Mesodermal cell (in vitro differentiated cells): ENCODE measurements at regions not wholly inside any gene's neighbourhood (a gene's known extent, or its start where the extent isn't known, plus 50 kb on each side); places are given as distances from the start of the nearest gene placed in this dataset.

Experiments
- H3K27ac ChIP-seq: 2 replicates; pipeline ENCODE4 v1.7.0; 2013; ENCODE audit warnings: mild to moderate bottlenecking, low read depth, low read length, moderate library complexity; ENCODE audit not compliant: severe bottlenecking
- H3K36me3 ChIP-seq: 2 replicates; pipeline ENCODE4 v1.7.1; 2013; ENCODE audit warnings: mild to moderate bottlenecking, low read length, moderate library complexity; ENCODE audit not compliant: control insufficient read depth, insufficient read depth
- H3K4me1 ChIP-seq: one replicate; pipeline ENCODE4 v1.7.1; 2013; ENCODE audit warnings: mild to moderate bottlenecking, low read length; ENCODE audit not compliant: insufficient read depth, control insufficient read depth, poor library complexity, severe bottlenecking
- H3K4me3 ChIP-seq: 2 replicates; pipeline ENCODE4 v1.7.0; 2013; ENCODE audit warnings: low read length, control low read depth, mild to moderate bottlenecking; ENCODE audit not compliant: insufficient read depth, poor library complexity, severe bottlenecking; ENCODE audit errors: extremely low read depth
- H3K9me3 ChIP-seq: 2 replicates; pipeline ENCODE4 v1.7.1; 2013; ENCODE audit warnings: mild to moderate bottlenecking, low read length, moderate library complexity; ENCODE audit not compliant: control insufficient read depth
- WGBS, 2 experiments: methylation state at CpG; one replicate each; pipeline ENCODE4 v1.1.5; 2013; ENCODE audit warnings: missing lambda C conversion rate in 2 of 2; ENCODE audit not compliant: insufficient coverage in 2 of 2; 5-methylcytosine and 5-hydroxymethylcytosine counted together

DNA sequence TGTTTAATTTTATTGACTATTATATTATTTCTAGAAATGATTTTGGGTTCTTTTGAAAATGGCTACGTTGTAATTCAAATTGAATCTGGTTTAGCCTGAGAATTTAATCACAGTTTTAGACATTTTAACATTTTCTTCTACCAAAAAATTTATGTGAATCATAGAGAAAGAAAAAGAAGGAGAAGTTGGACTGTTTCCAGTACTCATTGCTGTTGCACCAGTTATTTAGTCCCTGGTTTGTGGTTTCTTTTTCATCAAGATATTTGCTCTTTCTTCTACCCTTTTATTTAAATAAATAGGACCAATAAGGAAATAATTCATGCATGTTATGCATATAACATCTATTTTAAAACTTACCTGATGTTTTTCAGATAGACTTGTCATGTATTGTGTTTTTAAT, 1337.1 kb downstream of the ROBO1 start:
- no CpG with 5 or more reads among the region's 1 CpG for WGBS, 2 experiments
- Histone ChIP-seq H3K4me3 (no peak overlapping the region), H3K9me3 (peaks cover 4% of the 10 kb centered on the region), H3K36me3 (no peaks in the 10 kb centered on the region), H3K27ac (no peak overlapping the region), H3K4me1 (no peaks in the 10 kb centered on the region)

DNA sequence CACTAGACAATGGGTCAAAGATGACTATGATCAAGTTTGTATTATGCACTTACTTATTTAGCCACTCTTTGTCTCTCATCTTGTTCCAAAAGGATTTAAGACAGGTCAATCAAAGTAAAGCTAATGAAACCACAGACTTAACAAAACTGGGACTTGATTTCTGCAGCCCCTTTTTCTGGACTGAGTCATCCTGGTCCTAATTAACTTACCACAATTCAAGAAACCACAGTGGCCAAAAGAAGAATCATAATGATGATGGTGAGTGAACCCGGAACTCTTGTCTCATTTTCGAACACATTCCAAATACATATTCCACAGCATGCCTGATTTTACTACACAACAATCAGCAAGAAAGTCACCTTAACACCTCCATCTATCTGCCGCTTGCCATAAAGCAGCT, 1333.0 kb downstream of the ROBO1 start:
- H3K4me1 ChIP-seq = no peaks in the 10 kb centered on the region
- no peak overlapping the region for H3K27ac ChIP-seq
- peaks cover 4% of the 10 kb centered on the region for H3K9me3 ChIP-seq
- H3K4me3 ChIP-seq = no peak overlapping the region
- whole genome bisulfite sequencing, 2 experiments = 80 to 100% methylated on average over 1 to 2 of the region's 3 CpGs
- H3K36me3 ChIP-seq = no peaks in the 10 kb centered on the region

DNA sequence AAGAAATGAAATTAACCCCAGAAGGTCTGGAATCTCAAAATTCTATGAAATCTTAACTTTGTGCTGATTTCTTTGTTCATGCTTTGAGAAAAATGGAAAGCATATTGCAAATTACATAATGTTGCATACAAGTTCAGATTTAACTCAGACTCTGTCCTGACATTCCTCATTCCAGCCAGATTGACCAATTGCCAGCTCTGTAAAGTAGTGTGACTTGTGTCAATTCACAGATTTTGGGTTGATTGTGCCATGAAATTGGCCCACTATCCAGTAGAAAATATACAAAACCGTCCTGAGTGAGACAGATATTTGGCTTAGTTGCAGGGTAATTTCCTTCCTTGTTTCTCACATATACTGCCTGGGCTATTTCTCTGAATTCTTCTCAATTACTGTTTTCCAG, 1312.6 kb downstream of the ROBO1 start:
- no CpG with 5 or more reads among the region's 1 CpG for WGBS, 2 experiments
- no peak overlapping the region for H3K4me3 ChIP-seq
- H3K9me3 ChIP-seq = no peaks in the 10 kb centered on the region
- no peaks in the 10 kb centered on the region for H3K36me3 ChIP-seq
- no peak overlapping the region for H3K27ac ChIP-seq
- no peaks in the 10 kb centered on the region for H3K4me1 ChIP-seq

DNA sequence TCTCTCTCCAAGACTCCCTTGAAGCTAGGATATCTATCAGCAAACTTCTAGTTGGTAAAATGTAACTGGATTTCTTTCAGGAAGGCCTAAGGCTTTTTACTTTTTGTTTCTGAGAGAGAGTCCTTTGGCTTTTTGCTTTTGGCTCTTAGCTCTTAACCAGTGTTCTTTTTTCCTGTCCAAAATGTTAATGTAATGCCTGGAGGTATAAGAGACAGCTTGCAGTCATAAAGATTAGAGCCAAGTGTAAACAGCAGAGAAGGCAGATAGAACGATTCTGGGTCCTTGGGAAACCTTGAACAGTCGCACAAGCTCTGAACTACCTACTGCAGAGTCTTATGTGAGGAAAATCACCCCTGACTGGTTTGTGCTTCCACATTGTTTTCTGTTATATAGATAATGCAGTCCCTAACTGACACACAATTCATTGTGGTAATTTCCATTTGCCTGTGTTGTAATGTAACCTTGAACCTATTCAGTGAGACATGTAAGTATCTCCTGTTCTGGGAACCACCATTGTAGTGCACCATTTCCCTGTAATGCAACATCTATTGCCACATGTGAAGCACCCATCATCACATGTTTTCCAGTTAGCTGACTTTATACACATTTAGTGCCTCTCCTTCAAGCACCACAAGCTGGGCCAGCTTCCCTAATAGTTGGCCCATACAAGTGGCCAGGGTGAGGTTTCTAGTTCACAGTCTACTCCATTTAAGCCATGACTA, 1311.9 kb downstream of the ROBO1 start:
- WGBS, 2 experiments = 89 to 90% methylated on average over 2 of the region's 2 CpGs
- no peak overlapping the region for H3K4me3 ChIP-seq
- no peak overlapping the region for H3K27ac ChIP-seq
- H3K9me3 ChIP-seq = no peaks in the 10 kb centered on the region
- H3K4me1 ChIP-seq = no peaks in the 10 kb centered on the region
- H3K36me3 ChIP-seq = no peaks in the 10 kb centered on the region

DNA sequence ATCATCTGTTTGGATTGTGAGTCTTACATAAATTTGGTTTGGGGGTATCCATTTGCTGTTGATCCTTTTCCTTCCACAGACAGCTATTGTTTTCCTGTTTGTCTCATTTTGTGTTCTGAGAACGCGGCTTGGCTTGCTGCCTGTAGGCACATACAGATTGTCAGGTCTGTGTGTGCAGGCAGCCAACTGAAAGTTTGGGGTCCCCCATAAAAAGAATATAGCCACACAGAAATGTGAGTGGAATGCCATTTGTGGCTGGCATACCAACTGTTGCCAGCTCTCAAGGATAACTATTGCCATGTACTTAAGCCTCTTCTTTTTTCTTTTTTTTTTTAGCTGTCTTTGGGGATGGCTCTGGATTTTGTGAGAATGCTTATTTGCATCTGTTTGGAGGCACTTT, 1308.0 kb downstream of the ROBO1 start:
- no peak overlapping the region for H3K27ac ChIP-seq
- WGBS, 2 experiments = 88% methylated on average over 2 of the region's 2 CpGs; no CpG with 5 or more reads in 1 of the 2 experiments
- no peaks in the 10 kb centered on the region for H3K4me1 ChIP-seq
- H3K36me3 ChIP-seq = no peaks in the 10 kb centered on the region
- H3K4me3 ChIP-seq = no peak overlapping the region
- no peaks in the 10 kb centered on the region for H3K9me3 ChIP-seq

DNA sequence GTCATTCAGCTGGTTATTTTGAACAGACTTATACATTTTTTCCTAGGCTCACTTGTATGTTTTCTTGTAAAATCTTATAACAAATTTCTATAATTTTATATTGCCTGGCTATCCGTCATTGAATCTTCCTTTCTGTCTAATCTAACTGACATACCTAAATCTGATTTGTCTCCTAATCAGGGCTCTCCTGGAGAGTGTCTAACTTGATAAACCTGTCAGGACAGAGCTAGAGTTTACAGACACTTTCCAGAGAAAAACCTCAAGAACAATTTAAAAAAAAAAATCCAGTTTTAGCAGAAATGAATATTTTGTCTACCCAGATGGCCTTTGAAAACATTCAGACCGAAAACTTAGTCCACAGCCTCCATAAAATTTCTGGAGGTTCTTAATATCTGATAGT, 1305.8 kb downstream of the ROBO1 start:
- no peak overlapping the region for H3K4me3 ChIP-seq
- 50% methylated on average over 1 of the region's 2 CpGs; no CpG with 5 or more reads in 1 of the 2 experiments for WGBS, 2 experiments
- H3K9me3 ChIP-seq = no peaks in the 10 kb centered on the region
- H3K36me3 ChIP-seq = no peaks in the 10 kb centered on the region
- H3K4me1 ChIP-seq = no peaks in the 10 kb centered on the region
- H3K27ac ChIP-seq = no peak overlapping the region

DNA sequence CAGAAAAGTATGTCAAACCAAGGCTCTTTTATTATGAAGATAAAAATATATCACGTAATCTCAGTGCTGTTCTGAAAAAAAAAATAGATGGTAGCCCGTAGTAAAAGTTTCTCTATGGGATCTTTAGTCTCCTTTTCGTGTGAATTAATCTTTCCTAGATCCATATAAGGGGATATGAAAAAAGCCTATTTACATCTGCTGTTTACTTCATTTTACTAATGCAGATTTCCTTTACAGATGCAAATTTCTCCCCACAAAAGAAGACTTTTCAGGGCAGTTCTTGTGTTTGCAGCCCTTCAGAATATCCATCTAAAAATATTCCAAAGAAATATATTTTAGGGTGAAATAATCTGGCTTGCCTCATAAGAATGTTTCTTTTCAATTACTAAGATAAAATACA, 1291.7 kb downstream of the ROBO1 start:
- no CpG with 5 or more reads among the region's 3 CpGs for WGBS, 2 experiments

DNA sequence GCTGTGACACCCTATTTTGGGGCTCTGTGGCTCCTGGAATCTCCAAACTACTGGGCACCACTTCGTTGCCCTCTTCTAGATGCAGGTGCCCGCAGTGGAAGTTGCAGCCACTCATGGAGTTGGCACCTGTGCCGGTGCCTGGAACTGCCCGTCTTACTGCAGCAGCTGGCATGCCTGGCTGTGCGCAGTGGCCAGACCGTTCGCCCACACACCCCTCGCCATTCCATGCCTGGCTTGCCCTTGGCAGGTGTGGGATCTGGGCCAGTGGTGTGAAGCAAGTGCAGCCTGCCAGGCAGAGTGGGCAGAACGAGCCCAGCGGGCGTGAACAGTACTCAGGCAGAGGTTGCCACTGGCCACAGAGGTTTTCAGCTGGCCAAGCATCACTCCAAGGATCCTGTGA, 1286.7 kb downstream of the ROBO1 start:
- H3K4me1 ChIP-seq = no peaks in the 10 kb centered on the region
- no peak overlapping the region for H3K4me3 ChIP-seq
- H3K36me3 ChIP-seq = no peaks in the 10 kb centered on the region
- no peaks in the 10 kb centered on the region for H3K9me3 ChIP-seq
- H3K27ac ChIP-seq = no peak overlapping the region
- 96% methylated on average over 8 to 9 of the region's 11 CpGs for WGBS, 2 experiments

More for the DNA sequence above, 1291.7 kb downstream of the ROBO1 start:
- Histone ChIP-seq H3K4me1 (no peaks in the 10 kb centered on the region), H3K9me3 (peaks cover 9% of the 10 kb centered on the region), H3K27ac (no peak overlapping the region), H3K36me3 (no peaks in the 10 kb centered on the region), H3K4me3 (no peak overlapping the region)

DNA sequence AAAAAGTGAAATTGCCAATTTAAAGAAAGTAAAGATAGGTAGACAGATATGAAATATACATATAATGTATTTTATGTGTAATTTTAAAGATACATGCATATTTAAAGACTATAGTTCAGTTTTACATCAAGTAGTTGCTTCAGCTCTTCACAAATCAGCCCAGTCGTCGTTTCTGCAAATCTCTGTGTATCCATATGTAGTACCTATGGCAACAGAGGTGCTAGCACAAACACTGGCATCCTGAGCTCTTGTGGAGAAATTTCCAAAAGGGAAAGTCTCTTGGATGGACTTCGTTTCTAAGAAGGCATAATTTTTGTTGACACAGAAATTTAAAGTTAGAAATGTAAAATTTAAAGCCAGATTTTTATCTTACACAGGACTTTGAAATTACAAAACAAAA, 1284.7 kb downstream of the ROBO1 start:
- Histone ChIP-seq H3K9me3 (no peaks in the 10 kb centered on the region), H3K36me3 (no peaks in the 10 kb centered on the region), H3K27ac (no peak overlapping the region), H3K4me3 (no peak overlapping the region), H3K4me1 (no peaks in the 10 kb centered on the region)
- WGBS, 2 experiments = 50% methylated on average over 2 of the region's 3 CpGs; no CpG with 5 or more reads in 1 of the 2 experiments

DNA sequence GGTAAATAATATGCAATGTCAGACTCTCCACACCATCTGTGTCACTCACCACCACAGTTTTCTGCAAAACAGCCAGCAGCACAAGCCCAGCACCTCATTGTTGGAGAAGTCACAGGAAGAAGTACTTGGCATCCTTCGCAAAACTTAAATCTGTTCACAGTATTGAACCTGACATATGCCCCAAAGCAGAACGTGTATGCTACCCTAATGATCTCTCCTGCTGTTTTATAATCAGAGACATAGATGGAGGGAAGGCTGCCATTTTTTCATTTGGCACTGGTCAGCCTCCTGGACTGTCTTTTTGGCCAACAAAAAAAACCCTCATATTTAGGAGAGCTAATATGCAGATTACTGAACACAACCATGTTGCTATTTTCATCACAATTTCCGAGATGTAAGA, 1272.9 kb downstream of the ROBO1 start:
- Histone ChIP-seq H3K9me3 (no peaks in the 10 kb centered on the region), H3K36me3 (no peaks in the 10 kb centered on the region), H3K4me3 (no peak overlapping the region), H3K4me1 (no peaks in the 10 kb centered on the region), H3K27ac (no peak overlapping the region)
- 84 to 90% methylated on average over 2 to 3 of the region's 3 CpGs for WGBS, 2 experiments

DNA sequence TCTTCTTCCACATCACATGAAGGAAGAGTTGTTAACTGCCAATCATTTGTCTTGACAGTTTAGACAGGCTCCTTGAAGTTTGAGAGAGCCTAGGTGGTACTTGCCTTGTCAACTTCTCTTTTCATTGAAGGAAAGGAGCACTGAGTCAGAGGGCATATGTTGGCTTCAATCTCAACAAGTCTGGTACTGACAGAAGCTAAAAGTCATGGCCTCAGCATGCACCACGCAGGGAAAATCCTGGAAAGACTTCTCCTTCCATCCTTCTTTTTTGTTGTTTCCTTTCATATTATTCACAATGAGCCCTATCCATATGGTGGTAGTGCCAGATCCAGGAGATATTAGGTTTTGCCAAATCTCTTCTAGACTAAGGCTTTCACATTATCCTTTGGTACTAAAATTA, 1272.5 kb downstream of the ROBO1 start:
- no peaks in the 10 kb centered on the region for H3K36me3 ChIP-seq
- H3K4me3 ChIP-seq = no peak overlapping the region
- H3K4me1 ChIP-seq = no peaks in the 10 kb centered on the region
- H3K9me3 ChIP-seq = no peaks in the 10 kb centered on the region
- WGBS, 2 experiments = 100% methylated on average over 1 of the region's 1 CpG; no CpG with 5 or more reads in 1 of the 2 experiments
- no peak overlapping the region for H3K27ac ChIP-seq
